ENCODE measurements at regions not wholly inside any gene's neighbourhood (a gene's known extent, or its start where the extent isn't known, plus 50 kb on each side); places are given as distances from the start of the nearest gene placed in this dataset.
"Not testable (repeated sequence)": the region's sequence is repeated elsewhere in the genome, so short reads cannot be mapped to it uniquely, and the experiment has no call there.

GRCh38 chr2:183809404-183809803, 685.2 kb downstream of the NUP35 start:
- no peak for DNase-seq

GRCh38 chr2:183811281-183811680, 687.0 kb downstream of the NUP35 start:
- DNase-seq: no peak

GRCh38 chr2:183812091-183812490, 687.8 kb downstream of the NUP35 start:
- DNase-seq: no peak

GRCh38 chr2:183825710-183826109, 701.5 kb downstream of the NUP35 start:
- no peak for DNase-seq

GRCh38 chr2:183829931-183830330, 705.7 kb downstream of the NUP35 start:
- no peak for DNase-seq

- DNase-seq: no peak
These were observed 712.9 kb downstream of the NUP35 start for GRCh38 chr2:183837157-183837556.

GRCh38 chr2:183838295-183838694, 714.1 kb downstream of the NUP35 start:
- no peak for DNase-seq

- no peak for DNase-seq
These were observed 715.9 kb downstream of the NUP35 start for GRCh38 chr2:183840061-183840584.

- DNase-seq: not testable (repeated sequence)
These were observed 725.6 kb downstream of the NUP35 start for GRCh38 chr2:183849826-183850225.

- DNase-seq: no peak
These were observed 734.9 kb downstream of the NUP35 start for GRCh38 chr2:183859129-183859528.

- DNase-seq: no peak
These were observed 731.7 kb upstream of the ZNF804A start for GRCh38 chr2:183866666-183867065.

GRCh38 chr2:183867206-183867605, 731.1 kb upstream of the ZNF804A start:
- no peak for DNase-seq

- no peak for DNase-seq
These were observed 730.2 kb upstream of the ZNF804A start for GRCh38 chr2:183868153-183868552.

- no peak for DNase-seq
These were observed 729.6 kb upstream of the ZNF804A start for GRCh38 chr2:183868707-183869106.

GRCh38 chr2:183872131-183872530, 726.2 kb upstream of the ZNF804A start:
- DNase-seq: no peak

- DNase-seq: no peak
These were observed 716.4 kb upstream of the ZNF804A start for GRCh38 chr2:183881978-183882377.

- DNase-seq: no peak
These were observed 705.9 kb upstream of the ZNF804A start for GRCh38 chr2:183892315-183892941.

- DNase-seq: no peak
These were observed 699.7 kb upstream of the ZNF804A start for GRCh38 chr2:183898641-183899040.

- DNase-seq: no peak
These were observed 696.4 kb upstream of the ZNF804A start for GRCh38 chr2:183901931-183902330.

- DNase-seq: no peak
These were observed 695.3 kb upstream of the ZNF804A start for GRCh38 chr2:183903026-183903425.

- DNase-seq: not testable (repeated sequence)
These were observed 682.3 kb upstream of the ZNF804A start for GRCh38 chr2:183916041-183916440.

- DNase-seq: no peak
These were observed 679.2 kb upstream of the ZNF804A start for GRCh38 chr2:183919167-183919566.

- no peak for DNase-seq
These were observed 678.4 kb upstream of the ZNF804A start for GRCh38 chr2:183919926-183920325.

GRCh38 chr2:183925281-183925680, 673.0 kb upstream of the ZNF804A start:
- DNase-seq: no peak

- DNase-seq: no peak
These were observed 671.9 kb upstream of the ZNF804A start for GRCh38 chr2:183926433-183926832.

All from right kidney (tissue), 1 donor.